Lower leg skin (tissue), 4 donors: ENCODE measurements at regions not wholly inside any gene's neighbourhood (a gene's known extent, or its start where the extent isn't known, plus 50 kb on each side); places are given as distances from the start of the nearest gene placed in this dataset.

Experiments
- DNase-seq, 2 donors: peaks; one replicate each; pipeline ENCODE4 v3.0.0-alpha.2; 2019; ENCODE audit warnings: low spot score in 2 of 2
- H3K4me3 ChIP-seq: fragments of 200-600 bp; sonication (generic); 2 replicates; pipeline ENCODE4 v1.5.1; 2017; ENCODE audit warnings: mild to moderate bottlenecking, low read depth; ENCODE audit not compliant: poor library complexity, severe bottlenecking
- POLR2A ChIP-seq, 2 donors: fragments of 450-650 bp; IDR thresholded peaks; one replicate each; pipeline ENCODE4 v1.6.1; 2016 to 2017; ENCODE audit warnings: antibody characterized with exemption in 2 of 2, mild to moderate bottlenecking in 1 of 2, moderate library complexity in 1 of 2
- WGBS, 2 donors: methylation state at CpG; one replicate each; pipeline ENCODE4 v1.1.5; 2018; 5-methylcytosine and 5-hydroxymethylcytosine counted together
- intact Hi-C: fragments of 100-400 bp; cut with DNase I; formaldehyde crosslinking; loops from one replicate; pipeline ENCODE4 v1.15.0; 2023; ENCODE audit warnings: low total_unique reads
- TF ChIP-seq, protein P1 (sequence below), 3 donors: fragments of 450-650 bp; IDR thresholded peaks; one replicate each; pipeline ENCODE4 v1.5.1; 2016; ENCODE audit warnings: antibody characterized with exemption in 3 of 3, mild to moderate bottlenecking in 3 of 3, moderate library complexity in 2 of 3

DNA sequence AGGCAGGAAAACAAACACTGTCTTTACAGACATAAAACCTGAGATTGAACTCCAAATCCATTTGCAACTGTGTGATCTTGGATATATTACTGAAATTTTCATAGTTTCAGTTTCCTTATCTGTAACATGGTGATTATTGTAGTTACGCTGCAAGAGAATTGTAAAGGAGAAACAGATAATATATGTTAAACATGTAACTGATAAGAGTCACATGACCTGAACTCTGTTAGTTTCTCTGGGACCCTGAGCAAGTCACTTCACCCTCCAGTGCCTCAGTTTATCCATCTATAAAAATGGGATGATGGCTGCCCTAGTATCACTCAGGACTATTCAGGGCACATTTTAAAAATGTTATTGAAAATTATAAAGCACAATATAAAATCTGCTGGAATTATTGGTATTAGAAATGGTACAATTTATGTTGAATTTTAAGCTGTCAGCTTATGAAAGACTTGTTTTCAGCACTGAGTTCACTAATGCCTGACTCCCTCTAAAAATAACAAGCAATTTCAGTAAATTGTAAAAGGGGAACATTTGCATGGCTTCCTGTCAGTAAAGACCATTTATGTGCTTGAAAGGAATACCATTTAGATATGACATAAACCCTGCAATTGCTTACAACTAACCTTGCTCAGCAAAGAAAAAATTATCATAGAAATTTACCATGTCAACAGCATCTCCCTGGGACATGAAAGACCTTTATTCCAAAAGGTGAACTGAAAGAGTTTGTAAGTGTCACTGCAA, 393.5 kb downstream of the RAD51AP2 start:
- TF ChIP-seq, protein P1, sequence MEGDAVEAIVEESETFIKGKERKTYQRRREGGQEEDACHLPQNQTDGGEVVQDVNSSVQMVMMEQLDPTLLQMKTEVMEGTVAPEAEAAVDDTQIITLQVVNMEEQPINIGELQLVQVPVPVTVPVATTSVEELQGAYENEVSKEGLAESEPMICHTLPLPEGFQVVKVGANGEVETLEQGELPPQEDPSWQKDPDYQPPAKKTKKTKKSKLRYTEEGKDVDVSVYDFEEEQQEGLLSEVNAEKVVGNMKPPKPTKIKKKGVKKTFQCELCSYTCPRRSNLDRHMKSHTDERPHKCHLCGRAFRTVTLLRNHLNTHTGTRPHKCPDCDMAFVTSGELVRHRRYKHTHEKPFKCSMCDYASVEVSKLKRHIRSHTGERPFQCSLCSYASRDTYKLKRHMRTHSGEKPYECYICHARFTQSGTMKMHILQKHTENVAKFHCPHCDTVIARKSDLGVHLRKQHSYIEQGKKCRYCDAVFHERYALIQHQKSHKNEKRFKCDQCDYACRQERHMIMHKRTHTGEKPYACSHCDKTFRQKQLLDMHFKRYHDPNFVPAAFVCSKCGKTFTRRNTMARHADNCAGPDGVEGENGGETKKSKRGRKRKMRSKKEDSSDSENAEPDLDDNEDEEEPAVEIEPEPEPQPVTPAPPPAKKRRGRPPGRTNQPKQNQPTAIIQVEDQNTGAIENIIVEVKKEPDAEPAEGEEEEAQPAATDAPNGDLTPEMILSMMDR (IDR thresholded peaks at IDR 0.05): no peak
- TF ChIP-seq POLR2A (IDR thresholded peaks at IDR 0.05): no peak
- intact Hi-C loops: no loop called here
- 84 to 94% methylated on average over 1 of the region's 1 CpG for WGBS, 2 donors
- DNase-seq: no peak
- H3K4me3 ChIP-seq: no peak overlapping the region

DNA sequence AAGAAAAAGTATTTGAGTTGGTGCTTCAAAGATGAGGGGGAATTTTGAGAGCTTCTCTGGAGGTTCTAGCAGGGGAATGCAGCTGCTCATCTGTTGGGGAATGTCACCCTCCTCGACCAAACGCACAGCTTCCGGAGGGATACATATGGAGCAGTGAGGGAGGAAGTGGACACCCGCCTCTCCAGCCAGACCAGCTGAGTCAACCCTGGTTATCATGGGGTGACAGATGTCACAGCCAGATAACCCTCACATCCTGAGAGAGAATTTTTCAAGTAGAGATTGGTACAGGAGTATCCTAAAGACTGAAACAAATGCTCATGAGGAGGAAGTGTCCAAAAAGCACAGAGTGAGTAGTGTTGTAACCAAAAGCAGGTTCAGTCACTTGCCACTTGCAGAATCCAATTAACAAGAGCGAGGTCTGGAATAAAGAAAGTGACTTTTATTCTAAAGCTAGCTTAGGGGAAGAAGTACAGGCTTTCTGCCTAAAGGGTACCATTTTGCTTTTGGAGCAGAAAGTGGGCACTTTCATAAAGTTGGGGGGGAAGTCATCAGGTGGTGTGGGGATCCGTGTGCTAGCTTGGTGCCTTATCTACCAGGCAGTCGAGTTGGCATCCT, 395.2 kb downstream of the RAD51AP2 start:
- H3K4me3 ChIP-seq: no peak overlapping the region
- TF ChIP-seq, protein P1 (IDR thresholded peaks at IDR 0.05): no peak
- no peak for TF ChIP-seq POLR2A (IDR thresholded peaks at IDR 0.05)
- WGBS, 2 donors: 52 to 63% methylated on average over 7 of the region's 7 CpGs
- intact Hi-C loops: no loop called here
- no peak for DNase-seq

DNA sequence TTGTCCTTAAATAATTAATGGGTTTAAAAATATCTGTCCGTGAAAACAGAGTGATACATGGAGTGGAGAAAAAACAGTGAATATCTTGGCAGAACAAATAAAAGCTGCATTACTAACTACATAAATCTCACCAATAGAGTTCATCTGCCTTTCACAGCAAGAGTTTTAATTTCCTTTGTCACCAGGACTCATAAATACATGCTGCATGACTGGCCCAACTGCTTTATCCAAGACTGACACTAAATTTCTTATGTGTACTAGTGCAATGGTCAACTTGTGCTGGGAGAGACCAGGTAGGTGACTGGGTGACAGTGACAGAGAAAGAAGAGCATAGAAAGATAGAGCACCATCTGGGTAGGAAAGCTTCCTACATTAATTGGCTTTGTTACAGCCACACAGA, 402.8 kb downstream of the RAD51AP2 start:
- intact Hi-C loops: no loop called here
- no peak for TF ChIP-seq POLR2A (IDR thresholded peaks at IDR 0.05)
- TF ChIP-seq, protein P1 (IDR thresholded peaks at IDR 0.05): no peak
- no peak for DNase-seq
- 54 to 58% methylated on average over 1 of the region's 1 CpG for WGBS, 2 donors
- H3K4me3 ChIP-seq: no peak overlapping the region

DNA sequence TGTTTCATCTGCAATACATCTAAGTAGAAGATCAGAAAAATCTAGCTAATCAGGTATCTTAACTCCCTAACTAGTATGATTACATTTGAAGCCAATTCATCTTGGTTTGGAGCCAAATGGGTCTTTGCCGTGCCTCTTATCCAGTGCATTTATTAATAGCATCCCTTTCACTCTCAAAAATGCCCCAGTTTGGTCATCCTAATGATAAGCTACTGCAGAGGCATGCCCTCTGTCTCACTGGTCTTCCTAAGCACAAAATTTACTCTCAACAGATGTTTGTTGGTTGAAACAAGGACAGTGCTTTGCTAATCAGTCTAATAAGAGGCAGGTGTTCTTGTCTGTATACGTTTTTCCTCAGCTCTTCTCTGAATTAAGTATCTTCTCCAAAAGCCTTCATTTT, 403.2 kb downstream of the RAD51AP2 start:
- intact Hi-C loops: no loop called here
- WGBS, 2 donors: 20 to 24% methylated on average over 2 of the region's 2 CpGs
- no peak for DNase-seq
- H3K4me3 ChIP-seq: no peak overlapping the region
- TF ChIP-seq, protein P1 (IDR thresholded peaks at IDR 0.05): no peak
- no peak for TF ChIP-seq POLR2A (IDR thresholded peaks at IDR 0.05)

DNA sequence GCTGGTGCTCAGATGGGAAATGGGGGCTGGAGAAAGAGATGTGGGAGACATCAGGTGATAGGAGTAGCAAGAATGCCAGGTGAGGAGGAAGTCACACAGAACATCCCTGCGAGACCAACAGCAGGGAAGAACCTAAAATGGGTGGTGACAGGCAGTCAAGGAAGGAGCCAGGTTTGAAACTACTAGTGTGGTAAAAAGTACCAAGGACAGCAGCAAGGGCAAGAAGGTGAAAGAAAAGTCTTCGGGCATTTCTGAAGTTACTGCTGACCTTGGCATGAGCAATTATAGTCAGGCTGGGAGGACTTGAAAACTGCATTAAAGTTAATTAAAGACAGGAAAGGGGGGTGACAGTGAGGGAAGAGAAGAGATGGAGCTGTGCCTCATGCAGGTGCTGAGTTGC, 410.4 kb downstream of the RAD51AP2 start:
- TF ChIP-seq, protein P1 (IDR thresholded peaks at IDR 0.05): no peak
- no peak for TF ChIP-seq POLR2A (IDR thresholded peaks at IDR 0.05)
- DNase-seq: no peak
- WGBS, 2 donors: 38 to 46% methylated on average over 2 of the region's 2 CpGs
- intact Hi-C loops: no loop called here
- H3K4me3 ChIP-seq: no peak overlapping the region
